HG02943 (cell line): ENCODE measurements at regions not wholly inside any gene's neighbourhood (a gene's known extent, or its start where the extent isn't known, plus 50 kb on each side); places are given as distances from the start of the nearest gene placed in this dataset.
"Not testable (repeated sequence)": the region's sequence is repeated elsewhere in the genome, so short reads cannot be mapped to it uniquely, and the experiment has no call there.

Experiments
- ATAC-seq: cut with Tn5 transposase; IDR thresholded peaks from one replicate; pipeline ENCODE4 v1.9.1; 2021; ENCODE audit warnings: mild to moderate bottlenecking, low read depth, moderate library complexity; ENCODE audit not compliant: unreplicated experiment

DNA sequence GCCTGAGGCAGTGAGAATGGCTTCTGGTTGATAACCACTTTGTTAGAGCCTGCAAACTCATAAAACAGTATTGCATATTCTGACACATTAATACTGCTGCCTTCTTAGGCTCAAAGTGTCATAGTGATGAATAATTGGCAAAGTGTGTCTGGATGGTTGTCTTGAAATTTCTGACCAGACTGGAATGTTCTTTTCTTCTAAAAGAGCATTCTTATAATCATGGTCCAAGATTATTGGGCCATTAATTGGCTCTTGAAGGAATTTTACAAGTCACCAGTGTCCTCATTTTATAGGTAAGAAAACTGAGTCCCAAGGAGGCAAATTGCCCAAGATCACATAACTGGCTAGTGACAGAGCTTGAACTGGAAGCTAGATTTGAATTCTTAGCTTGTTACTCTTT, 111.7 kb downstream of the PCSK1 start:
- no peak for ATAC-seq

GRCh38 chr5:96320797-96321196, 112.3 kb downstream of the PCSK1 start:
- ATAC-seq, result no peak

GRCh38 chr5:96319981-96320739, 112.9 kb downstream of the PCSK1 start:
- not testable (repeated sequence) for ATAC-seq

- ATAC-seq, result no peak
These were observed 114.4 kb downstream of the PCSK1 start for GRCh38 chr5:96318569-96319110.

GRCh38 chr5:96317945-96318344, 115.1 kb downstream of the PCSK1 start:
- no peak for ATAC-seq

GRCh38 chr5:96316487-96316886, 116.6 kb downstream of the PCSK1 start:
- no peak for ATAC-seq

- ATAC-seq, result no peak
These were observed 117.0 kb downstream of the PCSK1 start for GRCh38 chr5:96316017-96316416.

GRCh38 chr5:96315431-96315830, 117.6 kb downstream of the PCSK1 start:
- ATAC-seq, result peak; percentile 62

- ATAC-seq, result no peak
These were observed 120.7 kb downstream of the PCSK1 start for GRCh38 chr5:96312383-96312782.

- ATAC-seq, result not testable (repeated sequence)
These were observed 126.0 kb downstream of the PCSK1 start for GRCh38 chr5:96307047-96307446.

DNA sequence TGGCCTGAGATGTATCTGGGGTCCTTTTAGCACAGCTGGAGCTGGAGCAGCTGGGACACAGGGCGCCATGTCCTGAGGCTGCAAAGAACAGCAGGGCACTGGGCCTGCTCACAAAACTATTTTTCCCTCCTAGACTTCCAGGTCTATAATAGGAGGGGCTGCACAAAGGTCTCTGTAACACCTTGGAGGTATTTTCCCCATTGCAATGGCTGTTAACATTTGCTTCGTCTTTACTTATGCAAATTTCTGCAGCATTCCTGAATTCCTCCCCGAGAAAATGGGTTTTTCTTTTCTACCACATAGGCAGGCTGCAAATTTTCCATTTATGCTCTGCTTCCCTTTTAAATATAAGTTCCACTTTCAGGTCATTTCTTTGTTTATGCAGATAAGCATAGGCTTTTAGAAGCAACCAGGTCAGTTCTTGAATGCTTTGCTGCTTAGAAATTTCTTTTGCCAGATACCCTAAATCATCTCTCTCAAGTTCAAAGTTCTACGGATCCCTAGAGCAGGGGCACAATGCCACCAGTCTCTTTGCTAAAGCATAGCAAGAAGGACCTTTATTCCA, 130.8 kb downstream of the PCSK1 start:
- ATAC-seq, result no peak

GRCh38 chr5:96300976-96301375, 132.1 kb downstream of the PCSK1 start:
- no peak for ATAC-seq

DNA sequence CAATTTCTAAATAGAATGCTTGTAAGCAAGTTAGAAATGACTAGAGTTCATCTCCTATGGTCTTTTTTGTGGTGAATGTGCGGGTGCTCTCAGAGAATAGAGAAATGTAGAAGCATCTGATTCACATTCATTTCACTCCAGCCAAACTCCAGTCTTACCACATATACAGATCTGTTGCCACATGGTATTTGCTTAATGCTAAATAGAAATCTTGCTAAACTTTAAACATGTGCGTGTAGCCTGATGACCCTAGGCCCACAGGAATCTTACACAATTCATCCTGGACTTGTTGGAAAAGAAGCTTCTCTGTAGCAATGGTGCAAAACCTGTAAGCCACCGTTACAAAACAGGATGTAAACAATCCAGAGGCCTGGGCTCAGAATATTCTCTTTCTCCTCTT, 135.2 kb downstream of the PCSK1 start:
- no peak for ATAC-seq

DNA sequence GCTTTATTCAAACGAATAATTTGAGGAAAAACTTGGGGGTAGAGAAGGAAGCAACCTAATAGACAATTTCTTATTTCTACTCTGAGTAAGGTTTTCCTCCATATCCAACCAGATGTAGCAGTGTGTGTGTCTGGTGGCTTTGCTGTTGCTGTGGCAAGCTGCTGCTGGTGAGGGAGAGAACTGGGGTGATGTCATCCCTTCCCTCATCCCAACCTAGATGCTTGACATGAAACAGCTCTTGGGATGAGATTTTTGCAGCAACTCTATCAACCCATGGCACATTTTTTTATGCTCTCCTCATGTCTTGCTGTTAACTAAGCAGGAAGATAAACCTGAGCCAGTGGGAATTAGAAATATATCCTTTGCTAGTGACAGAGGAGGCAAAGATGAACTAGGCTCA, 135.8 kb downstream of the PCSK1 start:
- no peak for ATAC-seq

DNA sequence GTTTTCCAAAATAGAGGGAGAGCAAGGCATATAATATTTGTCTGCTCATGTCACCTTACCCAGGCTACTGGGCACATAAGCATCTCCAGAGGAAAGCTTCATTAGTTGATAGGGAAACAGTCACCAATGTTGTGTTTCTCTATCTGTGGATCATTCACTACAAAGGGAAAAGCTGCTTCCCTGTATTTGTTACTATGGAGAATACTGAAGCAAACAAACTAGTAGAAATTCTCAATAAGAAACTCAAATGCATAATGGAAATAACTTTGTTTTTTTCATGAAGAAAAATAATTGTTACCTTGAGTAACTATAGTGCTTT, 138.2 kb downstream of the PCSK1 start:
- no peak for ATAC-seq

DNA sequence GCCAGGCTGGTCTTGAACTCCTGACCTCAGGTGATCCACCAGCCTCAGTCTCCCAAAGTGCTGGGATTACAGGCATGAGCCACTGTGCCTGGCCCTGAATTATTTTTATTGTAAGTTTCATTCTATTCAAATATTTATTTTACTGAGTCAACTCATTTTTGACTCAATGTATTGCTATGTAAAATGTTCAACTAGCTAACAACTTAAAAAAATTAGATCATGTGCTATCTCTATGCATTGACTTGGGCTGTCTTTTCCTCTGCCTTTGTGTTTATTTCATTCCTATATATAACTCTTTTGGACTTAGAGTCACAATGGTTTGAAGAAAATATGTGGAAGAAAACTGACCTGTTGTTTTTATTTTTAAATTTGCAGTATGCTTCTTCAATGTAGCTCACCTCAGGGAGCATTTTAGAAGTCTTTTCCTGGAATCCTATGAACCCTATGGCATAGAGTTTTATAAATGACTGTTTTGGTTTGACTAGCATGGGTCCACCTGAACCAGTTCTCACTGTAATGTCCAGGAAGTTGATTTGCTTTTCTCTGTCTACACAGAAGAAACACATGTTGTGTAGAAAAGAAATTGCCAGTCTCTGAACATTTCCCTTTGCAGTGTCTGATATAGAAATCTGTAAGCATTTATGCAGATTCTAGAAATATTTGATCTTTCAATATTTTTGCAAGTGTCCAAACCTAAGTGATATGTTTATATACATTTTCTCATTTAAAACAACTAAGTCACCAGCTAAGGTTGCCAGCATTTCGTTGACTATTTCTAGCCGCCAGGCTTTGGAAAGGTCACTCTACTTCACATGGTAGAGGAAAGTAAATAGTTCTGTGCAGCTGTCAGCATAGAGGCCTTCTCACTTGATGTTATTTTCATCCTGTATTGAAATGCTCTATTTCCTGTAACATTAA, 138.8 kb downstream of the PCSK1 start:
- no peak for ATAC-seq

DNA sequence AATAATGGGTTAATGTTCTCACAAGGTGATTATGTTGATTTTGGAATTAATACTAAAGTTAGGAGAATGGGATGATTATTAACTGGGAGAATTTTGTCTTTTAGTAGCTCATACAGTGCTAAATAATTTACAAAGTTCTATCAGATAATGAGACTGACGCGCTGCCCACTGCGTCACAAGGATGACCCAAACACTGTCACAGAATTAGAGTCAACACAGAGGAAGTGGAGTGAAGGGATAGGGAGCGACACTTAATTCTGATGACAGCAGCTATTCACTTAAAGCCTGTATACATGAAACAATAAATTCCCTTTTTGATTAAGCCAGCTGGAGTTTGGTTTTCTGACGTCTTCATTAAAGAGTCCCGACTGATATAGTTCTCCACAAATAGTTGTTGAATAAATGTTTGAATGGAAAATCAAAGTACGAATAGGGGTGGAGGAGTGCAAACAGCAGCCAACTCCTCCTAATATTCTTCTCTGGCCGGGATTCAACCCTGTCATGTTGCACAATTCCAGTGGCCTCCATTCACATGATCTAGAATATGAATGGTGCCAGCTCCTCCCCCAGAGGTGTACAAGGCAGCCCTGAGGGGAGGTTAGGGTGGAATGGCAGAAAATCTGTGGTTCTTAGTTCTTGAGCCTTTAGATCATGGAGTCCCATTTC, 140.3 kb downstream of the PCSK1 start:
- ATAC-seq, result no peak

DNA sequence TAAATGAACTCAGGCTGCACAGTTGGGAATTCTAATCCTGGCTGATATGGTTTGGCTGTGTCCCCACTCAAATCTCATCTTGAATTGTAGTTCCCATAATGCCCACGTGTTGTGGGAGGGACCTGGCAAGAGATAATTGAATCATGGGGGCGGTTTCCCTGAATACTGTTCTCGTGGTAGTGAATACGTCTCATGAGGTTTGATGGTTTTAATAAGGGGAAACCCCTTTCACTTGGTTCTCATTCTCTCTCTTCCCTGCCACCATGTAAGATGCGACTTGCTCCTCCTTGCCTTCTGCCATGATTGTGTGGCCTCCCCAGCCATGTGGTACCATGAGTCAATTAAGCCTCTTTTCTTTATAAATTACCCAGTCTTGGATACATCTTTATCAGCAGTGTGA, 143.8 kb downstream of the PCSK1 start:
- not testable (repeated sequence) for ATAC-seq

DNA sequence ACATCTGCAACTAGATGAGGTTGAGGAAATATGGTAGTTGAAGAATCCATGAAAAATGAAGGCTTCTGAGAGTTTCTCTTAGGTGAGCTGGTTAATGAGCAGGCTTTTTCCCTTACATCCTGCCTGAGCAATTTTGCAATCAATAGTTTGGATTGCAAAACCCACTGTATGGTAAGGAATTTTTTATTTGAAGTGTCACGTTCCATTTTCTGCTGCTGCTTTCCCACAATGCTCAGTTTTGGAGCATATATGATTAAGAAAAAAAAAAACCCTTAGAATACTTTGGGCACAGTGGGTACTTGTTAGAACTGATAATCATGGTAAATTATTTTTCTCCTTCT, 144.2 kb downstream of the PCSK1 start:
- ATAC-seq, result no peak

DNA sequence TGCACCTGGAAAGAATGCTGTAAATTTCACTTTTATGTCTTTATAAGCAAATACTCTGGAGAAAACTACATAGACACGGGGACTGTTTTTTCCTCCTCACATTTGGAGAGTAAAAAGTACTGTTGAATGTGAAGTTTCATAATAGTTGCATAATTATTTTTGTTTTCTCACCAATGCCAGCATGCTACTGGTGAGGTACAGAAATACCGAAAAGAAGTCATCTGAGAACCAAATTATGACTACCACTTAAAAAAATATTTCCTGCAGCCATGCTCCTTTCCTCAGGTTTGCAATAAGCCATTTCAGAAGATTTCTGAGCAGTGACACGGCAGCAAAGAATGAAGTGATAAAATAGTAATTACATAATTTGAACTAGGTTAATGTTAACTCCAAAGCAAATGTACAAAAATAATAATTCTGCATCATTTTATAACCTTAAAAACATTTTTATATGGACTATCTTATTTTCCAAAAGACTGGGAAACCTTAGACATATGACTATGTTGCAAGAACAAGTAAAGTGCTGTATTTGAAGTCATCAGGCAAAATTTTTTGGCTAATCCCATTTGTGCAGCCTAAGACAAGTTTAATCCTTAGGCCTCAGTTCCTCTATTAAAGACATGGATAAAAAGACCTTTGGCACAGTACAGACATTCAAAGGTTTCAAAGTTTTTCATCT, 144.7 kb downstream of the PCSK1 start:
- ATAC-seq, result no peak
